Nephron progenitor cell (in vitro differentiated cells): ENCODE measurements at regions not wholly inside any gene's neighbourhood (a gene's known extent, or its start where the extent isn't known, plus 50 kb on each side); places are given as distances from the start of the nearest gene placed in this dataset.

Experiments
- DNase-seq: peaks from one replicate; pipeline ENCODE4 v3.0.0; 2021
- H3K27ac Mint-ChIP-seq: 2 replicates; pipeline ENCODE4 v1.8.0; 2021; ENCODE audit warnings: mild to moderate bottlenecking, moderate library complexity, mixed read lengths
- H3K27me3 Mint-ChIP-seq: 2 replicates; pipeline ENCODE4 v1.8.0; 2021; ENCODE audit warnings: mild to moderate bottlenecking, low read depth, mixed read lengths; ENCODE audit not compliant: poor library complexity
- H3K36me3 Mint-ChIP-seq: 2 replicates; pipeline ENCODE4 v1.8.0; 2021; ENCODE audit warnings: low read depth, mixed read lengths
- H3K4me1 Mint-ChIP-seq: 2 replicates; pipeline ENCODE4 v1.8.0; 2021; ENCODE audit warnings: mixed read lengths
- H3K4me3 Mint-ChIP-seq: 2 replicates; pipeline ENCODE4 v1.8.0; 2021; ENCODE audit warnings: mild to moderate bottlenecking, moderate library complexity, mixed read lengths
- H3K9me3 Mint-ChIP-seq: 2 replicates; pipeline ENCODE4 v1.8.0; 2021; ENCODE audit warnings: mild to moderate bottlenecking, moderate library complexity, mixed read lengths
- TF ChIP-seq, protein P1 (sequence below): fragments of 200-600 bp; sonication (generic); IDR thresholded peaks from 2 replicates; pipeline ENCODE4 v1.5.0; 2021; ENCODE audit warnings: antibody characterized with exemption

DNA sequence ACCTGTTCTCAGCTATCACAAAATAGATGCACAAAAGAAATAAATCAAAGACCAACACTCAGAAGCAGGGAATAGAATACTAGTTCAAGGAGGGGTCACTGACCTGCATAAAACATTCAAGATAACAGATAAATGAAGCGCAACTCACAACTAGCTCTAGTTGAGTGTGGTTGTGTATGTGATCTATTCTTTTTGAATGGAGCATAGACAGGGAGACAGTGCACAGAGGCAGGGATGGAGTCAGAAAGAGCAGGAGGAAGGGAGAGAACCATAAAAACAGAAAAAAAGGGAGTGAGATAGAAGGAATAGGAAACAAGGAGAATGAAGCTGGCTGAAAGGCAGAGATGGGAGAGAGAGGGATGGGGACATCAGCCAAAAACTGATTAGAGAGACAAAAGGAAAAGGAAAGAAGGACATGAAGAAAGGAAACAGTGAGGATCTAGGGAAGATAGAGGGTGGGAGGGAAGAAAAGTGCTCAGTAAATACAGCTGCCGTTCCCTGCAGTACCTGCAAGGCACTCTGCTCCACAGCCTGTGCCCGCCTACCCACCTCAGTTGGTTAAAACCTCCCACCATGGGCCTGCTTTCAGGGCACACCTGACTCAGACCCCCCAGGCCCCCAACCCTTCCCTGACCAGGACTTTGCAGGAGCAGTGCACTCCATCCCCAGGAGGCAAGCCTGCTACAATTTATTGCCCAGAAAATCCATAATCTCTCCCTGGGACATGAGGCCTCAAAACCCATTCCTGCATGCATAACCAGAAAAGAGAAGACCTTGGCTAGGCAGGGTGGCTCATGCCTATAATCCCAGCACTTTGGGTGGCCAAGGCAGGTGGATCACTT, 385.2 kb upstream of the POU3F1 start:
- no peaks in the 10 kb centered on the region for H3K36me3 Mint-ChIP-seq
- peaks cover 11% of the 10 kb centered on the region for H3K4me1 Mint-ChIP-seq
- no peaks in the 10 kb centered on the region for H3K9me3 Mint-ChIP-seq
- no peak overlapping the region for H3K4me3 Mint-ChIP-seq
- DNase-seq: no peak
- H3K27ac Mint-ChIP-seq: no peak overlapping the region
- peaks cover 29% of the 10 kb centered on the region for H3K27me3 Mint-ChIP-seq
- TF ChIP-seq, protein P1, sequence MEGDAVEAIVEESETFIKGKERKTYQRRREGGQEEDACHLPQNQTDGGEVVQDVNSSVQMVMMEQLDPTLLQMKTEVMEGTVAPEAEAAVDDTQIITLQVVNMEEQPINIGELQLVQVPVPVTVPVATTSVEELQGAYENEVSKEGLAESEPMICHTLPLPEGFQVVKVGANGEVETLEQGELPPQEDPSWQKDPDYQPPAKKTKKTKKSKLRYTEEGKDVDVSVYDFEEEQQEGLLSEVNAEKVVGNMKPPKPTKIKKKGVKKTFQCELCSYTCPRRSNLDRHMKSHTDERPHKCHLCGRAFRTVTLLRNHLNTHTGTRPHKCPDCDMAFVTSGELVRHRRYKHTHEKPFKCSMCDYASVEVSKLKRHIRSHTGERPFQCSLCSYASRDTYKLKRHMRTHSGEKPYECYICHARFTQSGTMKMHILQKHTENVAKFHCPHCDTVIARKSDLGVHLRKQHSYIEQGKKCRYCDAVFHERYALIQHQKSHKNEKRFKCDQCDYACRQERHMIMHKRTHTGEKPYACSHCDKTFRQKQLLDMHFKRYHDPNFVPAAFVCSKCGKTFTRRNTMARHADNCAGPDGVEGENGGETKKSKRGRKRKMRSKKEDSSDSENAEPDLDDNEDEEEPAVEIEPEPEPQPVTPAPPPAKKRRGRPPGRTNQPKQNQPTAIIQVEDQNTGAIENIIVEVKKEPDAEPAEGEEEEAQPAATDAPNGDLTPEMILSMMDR: no peak

DNA sequence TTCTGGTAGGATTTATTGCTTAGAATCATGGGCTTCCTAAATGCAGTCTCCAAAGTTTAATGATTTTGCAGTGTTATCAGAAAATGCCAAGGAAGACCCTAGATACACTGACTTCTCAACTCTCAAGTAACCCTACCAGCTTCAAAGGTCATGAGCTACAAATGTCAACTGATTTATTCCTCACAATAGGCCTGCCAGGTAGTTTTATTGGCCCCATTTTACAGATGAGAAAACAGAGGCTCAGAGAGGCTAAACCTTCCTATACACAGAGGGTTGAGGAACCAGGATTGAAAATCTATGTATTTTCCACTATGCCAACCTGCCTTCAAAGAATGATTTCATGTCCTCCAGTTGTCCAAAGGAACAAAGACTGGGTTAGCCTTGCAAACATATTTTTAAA, 384.4 kb upstream of the POU3F1 start:
- H3K4me1 Mint-ChIP-seq: peaks cover 11% of the 10 kb centered on the region
- H3K27me3 Mint-ChIP-seq: peaks cover 37% of the 10 kb centered on the region
- no peak overlapping the region for H3K27ac Mint-ChIP-seq
- DNase-seq: no peak
- H3K36me3 Mint-ChIP-seq: no peaks in the 10 kb centered on the region
- TF ChIP-seq, protein P1: no peak
- no peak overlapping the region for H3K4me3 Mint-ChIP-seq
- no peaks in the 10 kb centered on the region for H3K9me3 Mint-ChIP-seq

DNA sequence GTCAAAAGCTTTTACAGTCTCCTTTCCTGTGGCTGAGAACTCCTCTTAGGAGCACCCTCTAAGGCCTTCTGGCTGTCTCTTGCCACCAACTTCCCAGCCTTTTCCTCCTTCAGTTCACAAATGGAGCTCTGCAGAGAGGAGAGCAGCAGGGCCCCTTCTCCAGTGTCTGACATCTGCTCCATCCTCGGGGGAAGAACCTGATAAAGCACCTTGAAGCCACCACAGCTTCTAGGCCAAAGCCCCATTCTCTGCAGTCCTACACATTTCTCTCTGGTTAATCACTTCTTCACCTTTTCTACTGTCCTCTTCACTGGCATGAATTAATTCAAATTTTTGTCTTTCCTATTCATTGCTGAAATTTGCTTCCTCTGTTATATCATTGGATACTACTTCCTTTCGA, 378.1 kb upstream of the POU3F1 start:
- Mint-ChIP-seq H3K9me3 (peaks cover 8% of the 10 kb centered on the region), H3K4me1 (no peaks in the 10 kb centered on the region), H3K27me3 (peaks cover 22% of the 10 kb centered on the region), H3K27ac (no peak overlapping the region), H3K4me3 (no peak overlapping the region), H3K36me3 (no peaks in the 10 kb centered on the region)
- TF ChIP-seq, protein P1: no peak
- DNase-seq: no peak

DNA sequence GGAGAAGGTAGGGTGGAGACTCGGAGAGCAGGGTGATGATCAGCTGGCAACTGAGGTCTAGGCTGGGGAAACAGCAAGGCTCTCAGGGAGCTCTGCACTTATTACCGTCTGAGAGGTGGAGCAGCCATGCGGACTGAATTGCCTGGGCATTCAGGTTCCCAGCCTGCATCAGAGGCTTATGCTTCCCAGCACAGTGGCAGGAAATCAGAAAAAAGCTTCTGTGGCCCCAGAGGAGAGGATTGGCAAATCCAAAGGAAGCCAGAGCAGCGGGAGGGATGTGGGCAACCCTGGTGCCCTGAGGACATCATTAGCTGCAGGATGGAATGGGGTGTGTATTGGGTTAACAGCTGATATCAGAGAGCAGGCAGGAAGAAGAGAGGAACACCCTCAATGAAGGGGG, 374.1 kb upstream of the POU3F1 start:
- Mint-ChIP-seq H3K9me3 (peaks cover 22% of the 10 kb centered on the region), H3K4me3 (no peak overlapping the region), H3K27me3 (peaks cover 10% of the 10 kb centered on the region), H3K27ac (no peak overlapping the region), H3K4me1 (peaks cover 10% of the 10 kb centered on the region), H3K36me3 (no peaks in the 10 kb centered on the region)
- DNase-seq: no peak
- TF ChIP-seq, protein P1: no peak

- H3K4me3 Mint-ChIP-seq: no peak overlapping the region
- peaks cover 36% of the 10 kb centered on the region for H3K9me3 Mint-ChIP-seq
- no peaks in the 10 kb centered on the region for H3K36me3 Mint-ChIP-seq
- peaks cover 4% of the 10 kb centered on the region for H3K27me3 Mint-ChIP-seq
- peaks cover 10% of the 10 kb centered on the region for H3K4me1 Mint-ChIP-seq
- TF ChIP-seq, protein P1: no peak
- DNase-seq: no peak
- H3K27ac Mint-ChIP-seq: peak overlapping the region; percentile 17
Measured at GRCh38 chr1:38418195-38419030, 371.8 kb upstream of the POU3F1 start.
